HG03103 (cell line): ENCODE measurements at regions not wholly inside any gene's neighbourhood (a gene's known extent, or its start where the extent isn't known, plus 50 kb on each side); places are given as distances from the start of the nearest gene placed in this dataset.
"Not testable (repeated sequence)": the region's sequence is repeated elsewhere in the genome, so short reads cannot be mapped to it uniquely, and the experiment has no call there.

Source experiments
- ATAC-seq: cut with Tn5 transposase; IDR thresholded peaks from one replicate; pipeline ENCODE4 v1.9.1; 2021; ENCODE audit warnings: low read depth; ENCODE audit not compliant: unreplicated experiment

DNA sequence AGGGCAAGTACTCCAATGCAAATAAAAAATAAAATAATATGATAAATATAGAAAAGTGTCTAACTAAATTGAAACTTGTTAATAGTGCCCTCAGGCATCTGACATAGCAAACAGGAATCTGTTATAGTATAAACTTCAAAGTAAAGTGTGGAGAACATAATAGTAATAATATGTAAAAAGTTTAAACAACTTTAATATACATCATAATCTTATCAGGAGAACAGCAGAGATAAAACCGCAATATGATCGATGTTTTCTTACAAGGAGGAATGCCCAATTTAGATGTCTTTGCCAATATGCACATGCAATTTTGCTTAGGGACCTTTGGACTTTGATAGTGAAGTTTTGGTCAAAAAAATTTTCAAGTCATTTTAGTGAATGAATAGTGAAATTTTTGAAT, 514.8 kb upstream of the IMPG1 start:
- no peak for ATAC-seq

- no peak for ATAC-seq
Observed at GRCh38 chr6:76584121-76584520, 511.7 kb upstream of the IMPG1 start.

- no peak for ATAC-seq
Observed at GRCh38 chr6:76578746-76579145, 506.3 kb upstream of the IMPG1 start.

DNA sequence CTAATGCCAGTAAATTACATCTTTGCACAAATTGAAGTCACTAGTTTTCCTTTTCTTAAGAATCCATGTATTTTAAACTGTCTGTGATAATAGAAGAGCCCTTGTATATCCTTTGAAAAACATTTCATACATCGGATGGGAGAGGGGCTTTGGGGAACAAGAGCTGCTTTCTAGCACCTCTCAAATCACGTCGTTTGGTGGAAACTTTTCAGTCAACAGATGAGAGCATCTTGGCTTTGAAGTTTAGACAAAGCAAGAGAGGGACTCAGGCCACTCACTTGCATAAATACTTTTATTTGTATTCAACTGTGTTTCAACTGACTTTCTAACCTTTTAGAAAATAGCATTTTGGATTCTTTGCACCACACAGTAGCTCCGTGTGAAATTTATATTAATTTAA, 502.3 kb upstream of the IMPG1 start:
- no peak for ATAC-seq

- ATAC-seq = no peak
Observed at GRCh38 chr6:76565932-76566331, 493.5 kb upstream of the IMPG1 start.

DNA sequence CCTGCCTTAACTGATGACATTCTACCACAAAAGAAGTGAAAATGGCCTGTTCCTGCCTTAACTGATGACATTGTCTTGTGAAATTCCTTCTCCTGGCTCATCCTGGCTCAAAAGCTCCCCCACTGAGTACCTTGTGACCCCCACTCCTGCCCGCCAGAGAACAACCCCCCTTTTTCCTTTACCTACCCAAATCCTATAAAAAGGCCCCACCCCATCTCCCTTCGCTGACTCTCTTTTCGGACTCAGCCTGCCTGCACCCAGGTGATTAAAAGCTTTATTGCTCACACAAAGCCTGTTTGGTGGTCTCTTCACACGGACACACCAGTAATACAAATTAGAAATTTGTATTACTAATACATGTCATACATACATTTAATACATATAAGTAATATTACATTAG, 489.9 kb upstream of the IMPG1 start:
- not testable (repeated sequence) for ATAC-seq

- ATAC-seq = not testable (repeated sequence)
Observed at GRCh38 chr6:76560851-76561755, 488.6 kb upstream of the IMPG1 start.

- ATAC-seq = no peak
Observed at GRCh38 chr6:76553256-76553655, 480.8 kb upstream of the IMPG1 start.

DNA sequence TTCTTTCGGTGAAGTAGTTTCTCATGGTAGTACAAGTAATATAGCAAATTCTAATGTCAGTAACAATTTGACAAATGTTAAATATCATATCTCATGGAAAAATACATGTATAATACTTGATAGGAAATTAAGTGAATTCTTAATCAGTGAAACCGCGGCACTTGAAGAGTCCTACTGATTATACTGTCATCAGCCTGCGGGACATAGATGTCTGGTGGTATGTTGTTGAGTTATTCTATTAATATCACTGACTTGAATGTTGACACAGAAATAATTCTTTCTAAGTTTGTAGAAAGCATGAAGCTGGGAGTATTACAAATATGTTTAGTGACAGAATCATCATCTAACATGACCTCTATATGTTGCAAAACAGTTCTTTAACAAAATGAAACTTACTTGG, 479.8 kb upstream of the IMPG1 start:
- ATAC-seq = no peak

DNA sequence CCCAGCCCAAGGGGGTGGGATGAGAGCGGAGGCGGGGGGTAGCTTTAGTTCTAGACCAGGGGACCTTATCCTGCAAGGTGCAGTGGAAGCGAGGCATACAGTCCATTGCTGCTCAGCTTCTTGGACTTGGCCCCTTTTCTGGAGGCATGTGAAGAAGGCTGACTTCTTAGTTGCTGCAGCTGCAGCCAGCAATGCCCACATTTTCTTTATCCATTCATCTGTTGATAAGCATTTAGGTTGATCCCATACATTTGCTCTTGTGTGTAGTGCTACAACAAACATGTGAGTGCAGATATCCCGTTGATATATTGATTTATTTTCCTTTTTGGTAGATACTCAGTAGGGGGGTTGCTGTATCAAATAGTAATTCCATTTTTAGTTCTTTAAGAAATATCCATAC, 461.2 kb upstream of the IMPG1 start:
- no peak for ATAC-seq

- ATAC-seq = no peak
Observed at GRCh38 chr6:76532647-76533046, 460.2 kb upstream of the IMPG1 start.

GRCh38 chr6:76518443-76518842, 446.0 kb upstream of the IMPG1 start:
- ATAC-seq = no peak

DNA sequence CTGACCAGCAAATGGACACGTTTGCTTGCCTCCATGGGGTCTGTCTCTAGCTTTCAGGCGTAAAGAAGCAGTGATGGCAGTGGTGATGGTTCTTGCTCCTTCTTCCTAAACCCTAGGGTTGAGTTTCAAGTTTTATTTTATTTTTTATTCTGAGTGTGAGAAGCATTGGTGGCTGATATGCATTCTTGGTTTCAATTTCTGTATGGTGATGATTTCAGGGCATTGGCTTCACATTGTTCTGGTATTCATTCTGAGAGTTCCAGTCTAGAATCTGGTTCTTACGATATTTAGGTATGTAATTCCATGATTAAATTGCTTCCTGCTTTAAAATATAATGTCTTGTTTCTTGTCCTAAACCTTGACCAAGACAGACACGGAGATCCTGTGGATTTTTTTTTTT, 444.5 kb upstream of the IMPG1 start:
- ATAC-seq = no peak

DNA sequence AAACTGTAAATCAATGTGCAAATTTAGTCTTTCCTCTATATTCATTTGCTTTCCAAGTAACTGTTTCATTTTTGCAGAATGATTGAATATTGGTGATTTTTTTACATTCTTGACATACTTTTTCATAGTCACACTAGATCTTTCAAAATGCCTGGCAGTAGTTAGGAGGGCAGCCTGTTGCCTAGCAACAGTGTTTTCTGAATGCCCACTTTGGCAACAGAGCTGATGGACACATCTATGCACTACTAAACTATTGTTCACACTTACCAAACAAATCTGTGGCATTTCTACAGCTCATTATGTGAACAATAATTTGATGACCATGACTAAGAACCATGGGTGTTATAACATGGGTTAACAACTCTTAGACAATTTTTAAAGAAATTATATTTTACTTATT, 438.0 kb upstream of the IMPG1 start:
- ATAC-seq = no peak

DNA sequence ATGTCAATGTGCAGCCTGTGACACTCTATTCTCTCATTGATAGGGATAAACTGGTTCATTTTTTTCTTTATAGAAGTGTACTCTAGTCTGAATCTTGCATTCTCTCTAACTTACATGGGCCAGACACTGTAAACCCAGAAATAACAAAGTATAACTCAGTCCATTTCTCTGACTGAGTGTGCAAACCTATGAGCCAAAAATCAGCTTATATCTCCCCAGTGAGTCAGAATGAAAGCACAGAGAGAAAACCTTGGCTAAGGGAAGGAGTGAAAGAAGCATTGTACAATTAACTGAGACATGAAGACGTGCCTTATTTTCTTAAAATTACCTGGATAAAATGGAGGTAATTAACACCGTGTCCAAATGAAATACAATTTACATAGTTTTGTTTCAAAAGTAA, 436.9 kb upstream of the IMPG1 start:
- ATAC-seq = no peak

- ATAC-seq = no peak
Observed at GRCh38 chr6:76506808-76507207, 434.3 kb upstream of the IMPG1 start.

DNA sequence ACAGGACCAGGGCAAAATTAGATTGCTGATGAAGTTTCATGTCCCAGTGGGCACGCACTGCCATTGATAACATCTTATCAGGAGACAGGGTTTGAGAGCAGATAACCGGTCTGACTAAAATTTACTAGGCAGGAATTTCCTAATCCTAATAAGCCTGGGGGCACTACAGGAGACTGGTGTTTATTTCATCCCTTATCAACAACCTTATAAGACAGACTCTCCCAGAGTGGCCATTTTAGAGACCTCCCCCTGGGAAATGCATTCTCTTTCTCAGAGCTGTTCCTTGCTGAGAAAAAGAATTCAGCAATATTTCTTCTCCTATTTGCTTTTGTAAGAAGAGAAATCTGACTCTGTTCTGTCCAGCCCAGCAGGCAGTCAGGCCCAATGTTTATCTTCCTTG, 423.4 kb upstream of the IMPG1 start:
- ATAC-seq = no peak

- ATAC-seq = not testable (repeated sequence)
Observed at GRCh38 chr6:76491376-76491775, 418.9 kb upstream of the IMPG1 start.

DNA sequence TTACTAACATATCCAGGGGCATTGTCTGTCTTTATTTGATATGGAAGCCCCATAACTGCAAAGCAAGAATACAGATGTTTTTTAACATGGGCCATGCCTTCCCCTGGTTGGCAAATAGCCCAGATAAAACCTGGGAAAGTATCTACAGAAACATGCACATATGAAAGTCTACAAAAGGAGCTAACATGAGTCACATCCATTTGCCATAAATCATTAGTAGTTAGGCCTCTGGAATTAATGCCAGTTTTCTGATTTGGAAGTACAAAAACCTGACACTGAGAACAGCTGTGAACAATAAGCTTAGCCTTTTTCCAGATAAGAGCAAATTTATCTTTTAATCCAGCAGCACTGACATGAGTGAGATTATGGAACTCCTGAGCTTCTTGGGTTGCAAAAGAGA, 418.0 kb upstream of the IMPG1 start:
- ATAC-seq = no peak

DNA sequence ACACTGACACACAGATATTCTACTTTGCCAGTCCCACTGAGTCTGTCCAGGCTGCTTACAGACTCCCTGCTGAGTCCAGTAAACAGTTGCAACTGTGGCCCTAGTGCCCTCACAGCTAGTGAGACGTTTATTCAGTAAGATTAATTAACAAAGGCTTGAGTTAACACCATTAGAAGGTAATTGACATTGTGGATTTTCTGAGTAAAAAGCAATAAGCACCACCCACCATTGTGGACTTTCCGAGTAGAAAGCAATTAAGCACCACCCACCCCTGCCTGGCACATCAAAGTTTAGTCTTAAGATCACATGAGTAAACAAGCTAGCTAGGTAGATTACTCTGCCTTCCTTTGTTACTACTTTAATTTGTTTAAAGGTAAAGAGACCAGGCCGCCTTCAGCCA, 408.6 kb upstream of the IMPG1 start:
- no peak for ATAC-seq

DNA sequence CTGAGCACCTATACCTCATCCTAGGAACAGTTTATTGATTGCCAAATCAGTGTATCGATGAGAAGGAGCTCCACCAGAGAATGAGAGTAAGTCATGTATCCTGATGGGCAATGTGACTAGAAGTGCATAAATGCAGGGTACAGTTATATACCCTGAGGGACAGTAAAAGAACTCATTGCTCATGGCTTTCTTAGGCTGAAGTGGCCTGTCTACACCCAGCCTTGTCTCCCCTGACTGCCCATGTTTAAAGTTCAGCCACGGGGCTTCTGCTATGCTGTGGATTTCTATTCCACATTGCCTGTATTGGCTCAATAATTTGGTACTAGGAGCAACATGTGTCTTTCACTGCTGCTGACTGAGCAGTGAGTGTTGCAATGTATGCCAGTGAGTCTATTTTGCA, 400.4 kb upstream of the IMPG1 start:
- no peak for ATAC-seq

DNA sequence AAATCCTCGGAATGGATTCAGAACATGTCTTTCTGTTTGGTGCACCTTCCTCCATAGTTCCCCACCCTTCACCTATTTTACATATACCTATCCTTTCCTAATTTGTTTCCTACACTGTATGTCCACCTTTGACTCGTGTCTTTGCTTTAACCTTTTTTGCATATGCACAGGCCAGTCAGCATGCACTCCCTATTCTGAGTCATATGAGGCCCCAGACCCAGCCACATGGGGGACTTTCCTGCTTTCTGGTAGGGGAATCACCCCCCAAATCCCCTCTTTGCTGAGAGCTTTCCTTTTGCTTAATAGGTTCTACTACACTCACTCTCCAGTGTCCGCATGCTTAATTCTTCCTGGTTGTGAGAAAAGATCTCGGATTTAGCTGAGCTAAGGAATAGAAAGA, 393.8 kb upstream of the IMPG1 start:
- ATAC-seq = no peak

DNA sequence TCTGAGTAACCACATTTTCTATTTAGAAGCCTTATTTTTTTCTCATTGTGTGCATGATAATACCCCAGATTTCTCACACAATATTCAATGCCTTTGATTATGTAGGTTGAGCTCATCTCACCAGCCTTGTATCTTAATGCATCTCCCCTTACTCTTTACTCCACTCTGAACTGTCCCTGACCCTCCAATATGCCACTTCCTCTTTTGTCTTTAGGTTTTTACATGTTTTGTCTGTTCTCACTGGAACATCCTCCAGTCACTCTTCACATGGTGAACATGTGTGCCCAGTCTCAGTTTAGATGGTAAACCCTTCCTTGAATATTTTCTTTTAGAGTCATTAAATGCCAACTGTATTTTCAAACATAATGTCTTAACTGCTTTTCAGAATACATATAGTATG, 392.9 kb upstream of the IMPG1 start:
- ATAC-seq = no peak
